Inflammatory macrophage treated with lipopolysaccharide for 4 hours (primary cell): ENCODE measurements at regions not wholly inside any gene's neighbourhood (a gene's known extent, or its start where the extent isn't known, plus 50 kb on each side); places are given as distances from the start of the nearest gene placed in this dataset.

Experiments
- DNase-seq: peaks from one replicate; pipeline ENCODE4 v3.0.0-alpha.2; 2020

GRCh38 chr11:32039149-32039548 lies 51.7 kb upstream of the RCN1 start:
- no peak for DNase-seq

- no peak for DNase-seq
Measured at GRCh38 chr11:32034680-32035079, 56.2 kb upstream of the RCN1 start.

- no peak for DNase-seq
Measured at GRCh38 chr11:32034149-32034548, 56.7 kb upstream of the RCN1 start.

- DNase-seq, result peak; percentile 71
Measured at GRCh38 chr11:32033491-32033890, 57.4 kb upstream of the RCN1 start.

- DNase-seq, result peak; percentile 87
Measured at GRCh38 chr11:32033067-32033466, 57.8 kb upstream of the RCN1 start.

GRCh38 chr11:32032478-32032877 lies 58.4 kb upstream of the RCN1 start:
- DNase-seq, result peak; percentile 92

- no peak for DNase-seq
Measured at GRCh38 chr11:32032052-32032451, 58.8 kb upstream of the RCN1 start.

- no peak for DNase-seq
Measured at GRCh38 chr11:32030875-32031503, 59.9 kb upstream of the RCN1 start.

GRCh38 chr11:32029721-32030120 lies 61.2 kb upstream of the RCN1 start:
- DNase-seq, result no peak

GRCh38 chr11:32028201-32028600 lies 62.7 kb upstream of the RCN1 start:
- DNase-seq, result peak; percentile 45

GRCh38 chr11:32026766-32027165 lies 64.1 kb upstream of the RCN1 start:
- peak; percentile 23 for DNase-seq

- no peak for DNase-seq
Measured at GRCh38 chr11:32024948-32025347, 65.9 kb upstream of the RCN1 start.

- DNase-seq, result no peak
Measured at GRCh38 chr11:32023370-32024305, 67.2 kb upstream of the RCN1 start.

GRCh38 chr11:32018672-32019071 lies 72.2 kb upstream of the RCN1 start:
- no peak for DNase-seq

- no peak for DNase-seq
Measured at GRCh38 chr11:32016111-32016510, 74.8 kb upstream of the RCN1 start.

GRCh38 chr11:32015427-32015826 lies 75.4 kb upstream of the RCN1 start:
- DNase-seq, result no peak

GRCh38 chr11:32013603-32014002 lies 77.3 kb upstream of the RCN1 start:
- DNase-seq, result no peak

- DNase-seq, result no peak
Measured at GRCh38 chr11:32012049-32012448, 78.8 kb upstream of the RCN1 start.

- no peak for DNase-seq
Measured at GRCh38 chr11:32008880-32009551, 81.9 kb upstream of the RCN1 start.

- DNase-seq, result peak; percentile 27
Measured at GRCh38 chr11:32006799-32007388, 84.0 kb upstream of the RCN1 start.

- no peak for DNase-seq
Measured at GRCh38 chr11:32005786-32006416, 85.0 kb upstream of the RCN1 start.

- no peak for DNase-seq
Measured at GRCh38 chr11:32003335-32003734, 87.5 kb upstream of the RCN1 start.

- no peak for DNase-seq
Measured at GRCh38 chr11:32002311-32002710, 88.6 kb upstream of the RCN1 start.
